Inflammatory macrophage (primary cell): ENCODE measurements at regions not wholly inside any gene's neighbourhood (a gene's known extent, or its start where the extent isn't known, plus 50 kb on each side); places are given as distances from the start of the nearest gene placed in this dataset.

Experiments used
- DNase-seq, 2 donors: peaks; one replicate each; pipeline ENCODE4 v3.0.0-alpha.2; 2020 to 2022

DNA sequence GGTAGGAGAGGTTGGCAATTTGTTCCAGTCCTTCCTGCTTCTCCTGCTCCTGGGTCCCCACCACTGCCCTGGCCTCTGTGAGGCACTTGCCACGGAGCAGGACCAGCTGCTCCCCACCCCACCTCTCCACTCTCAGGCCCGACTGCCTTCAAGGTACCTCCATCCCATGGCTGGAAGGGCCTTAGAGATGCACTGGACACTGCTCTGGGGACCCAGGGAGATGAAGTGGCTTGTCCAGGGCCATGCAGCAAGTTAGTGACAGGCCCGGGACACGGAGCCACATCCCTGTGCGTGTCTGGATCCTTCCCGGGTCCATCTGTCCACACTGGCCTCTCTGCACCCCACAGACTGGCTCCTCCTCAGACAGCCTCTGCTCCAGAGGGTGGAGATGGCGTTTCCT lies 105.3 kb downstream of the CPZ start:
- DNase-seq: no peak

DNA sequence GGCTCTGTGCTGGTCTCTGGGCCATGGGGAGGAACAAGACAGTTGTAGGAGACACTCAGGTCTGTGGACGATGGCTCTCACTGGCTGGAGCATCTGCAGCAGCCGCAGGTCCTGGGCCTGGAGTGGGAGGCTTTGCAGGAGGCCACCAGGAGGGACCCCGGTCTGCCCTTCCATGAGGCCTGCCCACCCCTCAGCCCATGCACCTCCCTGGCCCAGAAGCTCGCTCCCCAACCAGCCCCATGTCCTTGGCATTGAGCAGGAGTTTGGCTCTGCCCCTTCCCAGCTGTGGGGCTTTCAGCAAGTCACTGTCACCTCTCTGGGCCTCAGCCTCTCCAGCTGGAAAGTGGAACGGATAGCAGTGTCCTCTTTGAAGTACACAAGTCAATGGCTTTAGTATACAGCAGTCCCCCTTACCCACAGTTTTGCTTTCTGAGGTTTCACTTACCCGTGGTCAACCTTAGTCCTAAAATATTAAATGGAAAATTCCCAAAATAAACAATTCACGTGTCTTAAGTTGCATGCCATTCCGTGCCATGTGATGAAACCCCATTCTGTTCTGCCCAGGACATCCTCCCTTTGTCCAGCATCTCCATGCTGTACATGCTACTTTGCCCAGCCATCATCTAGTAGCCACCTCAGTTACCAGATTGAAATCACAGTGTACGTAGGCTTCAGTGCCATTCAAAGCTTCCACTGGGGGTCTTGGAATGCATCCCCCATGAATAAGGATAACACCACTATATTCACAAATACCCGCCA lies 104.0 kb downstream of the CPZ start:
- DNase-seq: no peak

DNA sequence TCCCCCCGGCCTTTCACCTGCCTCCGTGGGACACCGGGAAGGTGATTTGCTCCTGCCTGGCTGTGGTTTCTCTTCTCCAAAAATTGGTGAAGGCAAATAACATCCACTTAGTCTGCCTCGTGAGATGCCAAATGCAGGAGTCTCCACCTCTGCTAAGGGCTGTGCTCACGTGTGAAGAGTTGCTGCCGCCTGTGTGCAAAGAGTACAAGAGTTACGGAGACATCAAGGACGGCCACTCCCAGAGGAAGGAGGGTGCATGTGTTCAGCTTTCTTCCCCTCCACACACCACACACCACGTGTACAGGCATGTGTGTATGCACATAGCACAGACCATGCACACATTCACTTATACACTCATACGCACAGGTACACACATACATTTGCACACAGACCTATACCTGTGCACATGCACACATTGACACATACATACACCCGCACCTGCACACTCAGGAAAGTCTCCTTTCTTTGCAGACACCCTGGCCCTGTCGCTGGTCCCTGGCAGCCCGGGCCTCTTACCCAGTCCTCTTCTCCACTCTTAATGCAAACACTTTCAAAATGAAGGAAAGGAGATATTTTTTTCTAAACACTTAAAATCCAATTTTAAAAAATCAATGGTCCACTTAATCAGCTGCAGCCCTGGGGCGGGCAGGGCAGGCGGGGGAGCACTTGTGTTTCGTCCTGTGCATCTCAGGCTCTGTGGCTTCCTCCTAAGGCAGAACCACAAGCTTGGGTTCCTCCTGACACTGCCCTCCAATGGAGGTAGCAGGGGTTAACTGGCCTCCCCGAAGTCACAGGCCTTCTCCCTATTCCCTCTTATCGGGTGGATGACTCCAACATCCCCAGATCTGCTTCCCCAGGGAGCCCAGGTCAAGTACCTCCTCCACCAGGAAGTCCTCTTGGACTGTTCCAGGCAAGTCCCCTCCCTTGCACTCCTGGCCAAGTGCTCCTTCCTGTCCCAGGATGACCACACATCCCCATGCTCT lies 103.0 kb downstream of the CPZ start:
- DNase-seq: no peak

DNA sequence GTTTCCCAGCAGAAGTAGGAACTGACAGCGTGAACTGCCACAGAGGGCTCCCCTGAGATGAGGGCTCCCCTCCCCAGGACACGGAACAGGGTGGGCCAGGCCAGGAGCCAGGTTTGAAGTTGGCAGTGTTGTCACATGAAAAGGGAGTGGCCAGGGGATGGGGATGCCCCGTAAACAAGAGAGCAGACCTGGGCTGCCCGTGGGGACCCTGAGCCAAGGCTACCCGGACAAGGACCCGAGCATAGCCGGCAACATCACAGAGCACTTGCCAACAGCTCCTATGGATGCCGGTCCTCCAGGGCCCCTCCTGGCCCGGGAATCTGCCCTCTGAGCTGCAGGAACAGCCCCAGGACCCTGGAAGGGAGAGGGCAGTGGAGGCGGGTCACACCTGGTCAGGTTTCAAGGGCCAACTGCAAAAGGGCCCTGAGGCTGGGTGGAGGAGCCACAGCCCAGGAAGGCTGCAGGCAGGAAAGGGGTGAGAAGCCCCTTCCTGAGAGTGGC lies 102.1 kb downstream of the CPZ start:
- no peak for DNase-seq

DNA sequence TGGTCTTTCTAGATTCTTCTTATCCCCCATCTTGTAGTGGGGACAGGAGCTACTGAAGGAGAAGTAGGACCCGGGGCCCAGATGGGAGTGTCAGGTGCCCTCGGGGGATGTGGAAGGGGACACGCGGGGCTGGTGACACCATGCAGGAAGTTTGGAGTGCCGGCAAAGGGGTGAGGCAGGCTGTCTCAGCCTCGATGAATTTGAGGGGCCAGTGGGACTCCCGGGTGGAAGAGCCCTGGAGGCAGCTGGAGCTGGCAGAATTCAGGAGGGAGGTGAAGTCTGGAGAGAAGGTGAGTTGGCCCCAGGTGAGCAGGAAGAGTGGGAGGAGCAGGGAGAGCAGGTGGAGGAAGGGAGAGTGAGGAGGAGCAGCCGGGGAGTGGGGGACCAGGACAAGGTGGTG lies 101.7 kb downstream of the CPZ start:
- no peak for DNase-seq

DNA sequence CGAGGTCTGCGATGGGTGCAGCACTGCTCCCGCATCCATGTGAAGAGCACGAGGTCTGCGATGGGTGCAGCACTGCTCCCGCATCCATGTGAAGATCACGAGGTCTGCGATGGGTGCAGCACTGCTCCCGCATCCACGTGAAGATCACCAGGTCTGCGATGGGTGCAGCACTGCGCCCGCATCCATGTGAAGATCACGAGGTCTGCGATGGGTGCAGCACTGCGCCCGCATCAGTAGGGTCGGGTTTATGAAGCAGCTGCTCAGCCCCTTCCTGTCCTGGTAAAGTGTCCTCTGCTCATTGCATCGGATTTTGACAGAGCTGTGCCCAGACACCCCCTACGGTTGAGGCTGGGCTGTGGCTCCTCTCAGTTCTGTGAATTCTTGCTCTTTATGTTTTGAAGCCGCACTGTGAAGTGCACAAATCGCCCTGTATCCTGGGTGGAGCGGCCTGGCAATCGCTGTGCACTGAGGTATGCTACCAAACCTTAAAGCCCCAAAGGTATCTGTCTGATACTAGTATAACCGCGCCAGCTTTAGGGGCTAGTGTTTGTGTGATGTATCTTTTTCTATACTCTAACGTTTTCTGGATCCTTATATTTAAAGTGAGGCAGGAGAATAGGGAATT lies 98.7 kb downstream of the CPZ start:
- no peak for DNase-seq

DNA sequence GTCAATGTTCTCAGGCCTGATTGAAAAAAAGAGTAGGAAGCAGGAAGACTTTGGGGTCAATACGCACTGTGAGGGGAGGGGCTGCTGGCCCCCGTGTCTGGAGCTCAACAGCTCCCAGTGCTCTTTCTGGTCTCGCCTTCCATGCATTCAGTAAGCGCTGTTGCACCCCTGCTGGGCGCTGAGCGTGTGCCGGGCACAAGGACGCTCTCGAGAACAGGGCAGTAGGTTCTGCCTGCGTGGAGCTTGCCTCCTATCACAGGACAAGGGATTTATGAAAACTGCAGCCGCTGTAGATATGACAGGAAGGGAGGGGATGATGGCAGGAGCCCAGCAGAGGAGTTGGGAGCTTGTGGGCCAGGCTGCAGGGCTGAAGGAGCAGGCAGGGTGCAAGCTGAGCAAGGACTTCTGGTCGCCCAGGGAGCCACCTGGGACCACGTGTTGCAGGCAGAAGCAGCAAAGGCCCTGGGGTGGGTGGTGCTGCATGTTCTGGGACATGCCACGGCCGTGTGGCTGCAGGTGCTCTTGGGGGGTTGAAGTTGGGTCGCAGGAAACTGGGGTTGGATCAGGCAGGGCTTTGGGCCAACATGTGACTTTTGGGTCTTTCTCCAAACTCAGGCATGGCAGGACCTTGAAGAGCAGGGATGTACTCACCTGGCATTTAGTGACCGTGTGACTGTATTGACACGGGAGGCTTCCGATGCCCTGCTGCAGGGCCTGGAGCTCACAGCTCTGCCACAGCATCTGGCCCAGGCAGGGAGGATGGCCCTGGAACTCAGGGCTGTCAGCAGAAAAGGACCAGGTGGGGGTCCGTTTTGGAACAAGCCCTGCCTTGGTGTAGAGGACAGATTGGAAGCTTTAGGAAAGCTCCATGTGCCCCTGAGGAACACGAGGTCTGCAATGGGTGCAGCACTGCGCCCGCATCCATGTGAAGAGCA lies 97.9 kb downstream of the CPZ start:
- no peak for DNase-seq

DNA sequence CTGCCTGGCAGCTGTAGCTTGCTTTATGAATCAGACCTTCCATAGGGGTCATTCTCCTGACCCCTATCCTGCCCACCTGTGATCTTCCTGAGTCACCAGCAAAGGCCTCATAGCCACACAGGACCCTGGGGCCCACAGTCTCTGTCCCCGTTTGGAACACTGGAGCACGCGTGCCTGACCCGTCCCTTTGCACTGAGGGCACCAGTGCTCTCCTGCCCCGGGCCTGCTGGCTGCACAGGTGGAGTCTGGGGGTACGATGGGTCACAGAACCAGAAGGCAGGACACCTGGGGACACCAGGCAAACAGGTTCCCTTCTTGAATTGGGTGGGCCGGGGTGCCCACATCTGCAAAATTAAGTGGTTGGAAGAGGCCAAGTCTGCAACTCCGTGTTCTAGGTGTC lies 97.2 kb downstream of the CPZ start:
- DNase-seq: no peak

DNA sequence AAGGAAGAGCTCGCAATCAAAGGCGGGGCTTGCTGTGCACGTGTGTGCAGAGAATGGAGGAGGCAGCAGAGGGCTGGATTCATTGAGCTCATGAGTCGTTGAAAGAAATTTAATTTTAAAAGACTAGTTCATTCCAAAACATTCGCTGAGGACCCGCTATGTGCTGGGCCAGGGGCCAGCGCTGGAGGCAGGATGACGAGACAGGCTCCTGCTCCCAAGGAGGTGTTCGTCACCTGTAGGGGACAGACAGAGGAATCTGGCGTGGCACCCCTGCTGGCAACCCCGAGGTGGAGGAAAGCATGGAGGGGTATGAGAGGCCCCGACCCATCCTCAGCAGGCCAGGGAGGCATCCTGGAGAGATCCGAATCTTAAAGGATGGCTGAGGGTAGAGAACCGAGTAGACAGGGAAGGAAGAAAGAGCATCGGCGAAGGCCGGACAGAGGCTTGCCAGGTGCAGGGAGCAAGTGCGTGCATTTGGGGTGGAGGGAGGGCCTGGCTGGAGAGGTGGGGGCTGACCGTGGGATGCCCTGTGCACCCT lies 96.4 kb downstream of the CPZ start:
- DNase-seq: no peak

DNA sequence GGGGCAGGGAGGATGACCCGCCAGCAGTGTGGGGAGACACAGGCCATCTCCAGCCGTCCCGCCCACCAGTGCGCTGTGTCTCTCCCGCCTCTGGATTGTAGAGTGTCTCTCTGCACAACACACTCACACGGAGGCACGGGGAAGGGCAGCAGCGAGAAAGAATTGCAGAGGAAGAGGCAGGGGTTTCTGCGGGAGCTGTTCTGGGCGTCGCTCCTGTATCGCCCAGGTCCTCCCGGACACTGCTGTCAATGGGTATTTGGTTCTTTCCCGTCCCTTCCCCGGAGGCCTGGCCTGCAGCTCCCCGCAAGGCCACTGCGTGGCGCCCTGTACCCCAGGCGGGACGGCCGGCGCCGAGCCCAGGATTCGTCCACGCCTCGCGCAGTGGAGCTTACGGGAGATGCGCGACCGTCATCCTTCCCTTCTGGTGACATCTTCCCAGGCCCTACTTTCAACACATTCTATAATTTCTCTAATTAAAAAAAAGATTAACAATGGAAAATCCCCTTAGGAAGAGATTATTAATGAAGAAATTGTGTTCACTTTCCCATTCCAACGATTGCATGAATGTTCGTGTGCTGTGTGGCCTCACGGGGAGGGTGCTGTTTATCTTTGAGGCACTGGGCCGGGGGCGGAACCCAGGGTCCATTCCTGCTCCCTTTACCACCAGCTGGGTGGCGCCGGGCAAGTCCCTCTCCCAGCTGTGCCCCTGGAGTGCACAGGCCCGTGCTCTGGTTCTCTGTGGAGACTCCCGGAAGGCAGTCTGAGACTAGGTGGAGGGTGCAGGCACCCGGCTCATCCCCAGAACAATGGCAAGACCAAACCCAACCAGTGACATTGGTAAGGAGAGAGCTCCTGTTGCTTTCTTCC lies 95.7 kb downstream of the CPZ start:
- peak; percentile 2 to 14 for DNase-seq

DNA sequence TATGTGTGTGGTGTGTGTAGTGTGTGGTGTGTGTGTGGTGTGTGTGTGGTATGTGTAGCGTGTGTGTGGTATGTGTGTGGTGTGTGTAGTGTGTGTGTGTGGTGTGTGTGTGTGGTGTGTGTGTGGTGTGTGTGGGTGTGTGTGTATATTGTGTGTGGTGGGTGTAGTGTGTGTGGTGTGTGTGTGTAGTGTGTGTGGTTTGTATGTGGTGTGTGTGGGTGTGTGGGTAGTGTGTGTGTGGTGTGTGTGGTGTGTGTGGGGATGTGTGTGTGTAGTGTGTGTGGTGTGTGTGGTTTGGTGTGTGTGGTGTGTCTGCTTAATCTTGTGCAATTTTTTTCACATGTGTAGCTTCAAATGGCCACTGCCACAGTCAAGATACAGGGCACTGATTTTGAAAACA lies 94.5 kb downstream of the CPZ start:
- DNase-seq: no peak

DNA sequence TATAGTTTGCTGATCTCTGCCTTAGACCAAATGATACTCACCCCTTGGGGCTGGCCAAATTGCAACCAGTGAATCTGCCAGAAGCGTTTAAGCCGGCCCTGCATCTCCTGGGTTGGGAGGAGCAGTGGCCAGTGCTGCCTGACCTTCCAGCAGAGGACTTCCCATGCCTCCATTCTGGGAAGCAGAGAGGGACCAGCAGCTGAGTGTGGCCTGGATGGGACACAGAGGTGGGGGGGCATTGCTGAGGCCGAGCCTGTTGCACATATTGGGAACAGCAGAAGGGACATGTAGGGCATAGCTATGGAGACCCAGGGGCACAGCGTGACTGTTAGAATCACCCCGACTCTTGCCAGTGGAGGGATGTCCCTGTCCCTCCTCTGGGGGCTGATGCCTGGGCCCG lies 93.3 kb downstream of the CPZ start:
- DNase-seq: no peak

DNA sequence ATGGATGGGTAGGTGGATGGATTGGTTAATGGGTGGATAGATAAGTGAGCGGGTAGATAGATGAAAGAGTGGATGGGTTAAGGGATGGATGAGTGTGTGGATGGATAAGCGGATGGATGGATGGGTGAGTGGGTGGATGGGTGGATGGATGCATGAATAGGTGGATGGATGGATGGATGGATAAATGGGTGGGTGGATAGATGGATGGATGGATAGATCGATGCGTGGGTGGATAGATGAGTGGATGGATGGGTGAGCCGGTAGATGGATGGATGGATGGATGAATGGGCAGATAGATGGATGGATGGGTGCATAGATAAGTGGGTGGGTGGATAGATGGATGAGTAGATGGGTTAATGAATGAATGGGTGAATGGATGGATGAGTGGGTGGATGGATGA lies 90.9 kb downstream of the CPZ start:
- no peak for DNase-seq

DNA sequence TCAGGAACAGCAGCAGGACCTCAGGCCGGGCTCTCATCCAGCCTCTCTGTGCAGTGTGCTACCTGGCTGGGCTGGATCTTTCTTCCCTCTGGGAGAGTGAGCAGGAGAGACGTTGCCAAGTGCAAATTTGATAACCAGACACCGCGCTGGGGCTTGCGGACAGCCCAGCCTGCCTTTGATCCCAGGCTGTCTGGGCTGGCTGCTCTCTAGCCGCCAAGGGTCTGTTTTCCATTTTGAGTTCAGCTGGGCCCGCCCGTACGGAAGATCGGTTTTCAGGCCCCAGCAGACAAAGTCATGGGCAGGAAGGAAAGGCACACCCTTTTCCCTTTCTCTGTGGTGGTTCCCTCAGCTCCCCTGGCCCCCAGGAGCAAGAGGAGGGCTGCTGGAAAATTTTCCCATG lies 90.2 kb downstream of the CPZ start:
- no peak for DNase-seq

DNA sequence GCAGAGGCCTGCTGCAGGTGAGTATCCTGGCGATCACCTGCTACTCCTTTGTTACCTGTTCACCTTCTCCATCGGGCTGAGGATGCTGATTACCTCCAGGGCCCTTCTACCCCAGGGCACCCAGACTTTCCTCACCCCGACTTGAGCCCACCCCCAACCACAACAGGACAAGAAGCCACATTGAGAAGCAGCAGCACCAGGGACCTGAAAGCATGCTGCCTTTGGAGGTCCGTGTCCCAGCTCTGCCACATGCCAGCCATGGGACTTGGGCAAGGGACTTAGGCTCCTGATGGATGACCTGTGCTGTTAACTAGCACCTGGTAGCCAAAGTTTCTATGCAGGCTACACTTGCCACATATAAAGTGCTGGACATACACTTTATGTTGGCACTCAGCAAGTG lies 89.7 kb downstream of the CPZ start:
- DNase-seq: no peak

DNA sequence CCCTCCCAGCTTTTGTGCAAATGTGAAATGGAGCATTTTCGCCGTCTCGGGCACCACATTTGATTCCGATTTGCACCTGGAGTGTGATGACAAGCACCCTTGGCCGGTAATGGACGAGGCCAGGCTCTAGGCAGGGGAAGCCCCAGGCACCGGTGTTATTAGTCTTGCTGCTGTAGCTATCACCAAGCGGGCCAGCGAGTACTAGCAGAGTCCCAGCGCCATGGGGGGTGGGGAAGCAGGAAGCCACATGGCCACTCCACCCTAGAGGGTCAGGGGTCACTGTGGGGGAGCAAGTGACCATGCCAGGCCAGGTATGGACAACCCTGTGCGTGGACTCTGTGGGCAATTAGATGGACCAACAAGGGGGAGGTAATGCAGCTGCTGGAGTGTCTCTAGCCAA lies 88.8 kb downstream of the CPZ start:
- DNase-seq: no peak

DNA sequence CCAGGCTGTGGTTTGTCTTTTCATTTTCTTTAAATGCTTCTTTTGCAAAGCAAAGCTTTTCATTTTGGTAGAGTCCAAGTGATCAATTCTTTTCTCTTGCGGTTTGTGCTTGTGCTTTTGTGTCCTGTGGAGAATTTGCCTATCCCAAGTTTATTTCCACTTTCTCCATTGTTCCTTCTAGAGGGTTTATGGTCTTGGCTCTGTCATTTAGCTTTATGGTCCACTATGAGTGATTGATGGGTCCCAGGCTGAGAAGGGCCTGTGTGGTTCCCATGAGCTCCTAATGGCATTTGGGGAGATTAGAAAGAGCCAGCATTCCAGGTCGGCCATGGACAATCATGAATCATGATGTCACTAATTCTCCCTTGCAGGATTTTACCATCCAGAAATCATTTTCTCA lies 86.5 kb downstream of the CPZ start:
- no peak for DNase-seq

DNA sequence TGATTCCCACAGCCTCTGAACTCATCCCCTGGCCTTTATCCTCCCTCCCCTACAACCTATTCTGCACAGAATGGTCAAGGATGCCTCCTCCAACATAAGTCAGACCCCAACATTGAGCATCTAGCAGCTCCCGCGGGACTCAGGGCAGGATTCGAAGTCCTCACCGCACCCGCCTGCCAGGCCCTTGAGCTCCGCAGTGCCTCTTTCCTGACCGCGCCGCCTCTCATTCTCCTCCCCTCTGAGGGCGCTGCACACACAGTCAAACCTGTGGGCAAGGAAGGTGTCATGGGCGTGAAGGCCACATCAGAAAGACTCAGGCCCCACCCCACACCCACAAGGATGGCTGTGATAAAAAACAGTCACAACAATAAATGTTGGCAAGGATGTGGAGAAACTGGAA lies 84.1 kb downstream of the CPZ start:
- DNase-seq: no peak

DNA sequence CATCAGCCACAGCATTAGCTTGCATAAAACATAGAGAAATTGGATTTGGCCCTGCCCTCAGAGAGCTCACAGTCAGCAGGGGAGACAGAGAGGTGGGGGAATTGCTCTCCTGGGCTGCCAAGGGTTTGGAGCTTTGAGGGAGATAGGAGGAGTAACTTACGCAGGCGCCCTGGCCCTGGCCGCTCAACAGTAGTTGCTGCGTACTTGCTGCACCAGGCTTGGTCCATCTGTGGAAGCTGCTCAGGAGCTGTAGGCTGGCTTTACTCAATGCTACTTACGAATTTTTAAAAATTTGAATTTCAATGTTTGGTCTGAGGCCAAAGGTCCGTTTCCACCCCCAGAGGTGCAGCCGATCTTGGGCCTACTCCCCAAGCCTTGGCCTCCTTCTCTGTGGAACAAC lies 83.3 kb downstream of the CPZ start:
- no peak for DNase-seq

DNA sequence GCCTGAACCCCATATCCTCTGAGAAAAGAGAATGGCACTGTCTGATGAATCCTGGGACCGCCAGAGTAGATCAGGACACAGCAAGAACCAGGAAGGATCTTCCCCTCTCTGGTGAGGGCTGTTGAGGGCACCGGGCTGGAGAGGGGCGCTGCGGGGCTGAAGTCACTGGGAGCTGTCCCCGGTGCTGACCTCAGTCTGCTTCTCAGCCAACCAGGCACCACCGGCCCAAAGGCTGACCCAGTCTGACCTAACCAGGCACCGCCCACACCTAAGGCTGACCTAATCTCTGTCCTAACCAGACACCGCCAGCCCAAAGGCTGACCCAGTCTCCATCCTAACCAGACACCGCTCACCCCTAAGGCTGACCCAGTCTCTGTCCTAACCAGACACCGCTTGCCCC lies 82.8 kb downstream of the CPZ start:
- no peak for DNase-seq

DNA sequence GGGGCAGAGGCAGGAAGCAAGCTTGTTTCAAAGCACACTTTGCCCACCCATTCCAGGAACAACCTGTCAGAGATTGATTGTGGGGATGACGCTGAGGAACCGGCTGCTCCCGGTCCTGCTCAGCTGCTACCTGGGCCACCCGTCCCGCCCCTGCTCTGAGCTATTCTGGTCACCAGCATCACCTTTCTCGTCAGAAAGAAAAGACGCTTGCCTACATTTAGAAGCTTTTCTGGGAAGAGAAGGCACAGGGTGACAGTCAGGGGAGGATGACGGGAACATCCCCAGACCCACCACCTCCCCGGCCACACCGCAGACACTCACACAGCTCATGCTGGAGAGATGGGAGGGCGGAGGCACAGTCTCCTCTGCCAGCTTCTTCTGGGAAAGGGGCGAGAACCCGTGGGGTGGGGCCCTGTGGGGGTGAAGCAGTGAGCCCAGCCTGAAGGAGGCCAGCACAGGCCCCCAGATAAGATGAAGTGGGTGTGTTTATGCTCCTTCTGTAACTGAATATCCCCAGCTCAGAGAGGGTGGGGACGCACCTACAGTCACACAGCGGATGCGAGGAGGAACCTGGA lies 81.8 kb downstream of the CPZ start:
- DNase-seq: no peak
